MM.1S (cell line): ENCODE measurements at regions not wholly inside any gene's neighbourhood (a gene's known extent, or its start where the extent isn't known, plus 50 kb on each side); places are given as distances from the start of the nearest gene placed in this dataset.

Source experiments
- EZH2phosphoT487 ChIP-seq: fragments of 300-600 bp; sonication (generic); IDR thresholded peaks from 2 replicates; pipeline ENCODE4 v1.6.1; 2018; ENCODE audit warnings: antibody characterized with exemption, low read length
- TF ChIP-seq, protein P1 (sequence below): fragments of 300-600 bp; sonication (generic); IDR thresholded peaks from 2 replicates; pipeline ENCODE4 v1.5.1; 2016; ENCODE audit warnings: antibody characterized with exemption, low read length, mixed read lengths

DNA sequence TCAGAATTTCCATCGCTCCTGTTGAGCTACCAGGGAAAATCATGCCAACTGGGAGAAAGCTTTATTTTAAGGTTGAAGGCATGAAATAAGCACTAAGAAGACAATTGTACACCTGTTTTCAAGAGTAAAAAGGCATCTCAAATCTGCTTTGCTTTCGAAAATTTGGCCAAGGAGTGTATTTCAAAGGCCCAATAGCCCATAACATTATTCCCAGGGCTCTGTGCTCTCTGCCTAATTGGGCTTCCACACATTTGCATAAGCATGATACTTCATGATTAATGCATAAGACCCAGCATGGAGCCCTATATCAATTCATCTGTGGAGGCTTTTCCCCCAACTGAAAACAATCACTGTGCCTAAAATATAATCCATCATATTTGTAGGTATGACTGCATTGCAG is 258.5 kb downstream of the NOVA1 start:
- TF ChIP-seq, protein P1, sequence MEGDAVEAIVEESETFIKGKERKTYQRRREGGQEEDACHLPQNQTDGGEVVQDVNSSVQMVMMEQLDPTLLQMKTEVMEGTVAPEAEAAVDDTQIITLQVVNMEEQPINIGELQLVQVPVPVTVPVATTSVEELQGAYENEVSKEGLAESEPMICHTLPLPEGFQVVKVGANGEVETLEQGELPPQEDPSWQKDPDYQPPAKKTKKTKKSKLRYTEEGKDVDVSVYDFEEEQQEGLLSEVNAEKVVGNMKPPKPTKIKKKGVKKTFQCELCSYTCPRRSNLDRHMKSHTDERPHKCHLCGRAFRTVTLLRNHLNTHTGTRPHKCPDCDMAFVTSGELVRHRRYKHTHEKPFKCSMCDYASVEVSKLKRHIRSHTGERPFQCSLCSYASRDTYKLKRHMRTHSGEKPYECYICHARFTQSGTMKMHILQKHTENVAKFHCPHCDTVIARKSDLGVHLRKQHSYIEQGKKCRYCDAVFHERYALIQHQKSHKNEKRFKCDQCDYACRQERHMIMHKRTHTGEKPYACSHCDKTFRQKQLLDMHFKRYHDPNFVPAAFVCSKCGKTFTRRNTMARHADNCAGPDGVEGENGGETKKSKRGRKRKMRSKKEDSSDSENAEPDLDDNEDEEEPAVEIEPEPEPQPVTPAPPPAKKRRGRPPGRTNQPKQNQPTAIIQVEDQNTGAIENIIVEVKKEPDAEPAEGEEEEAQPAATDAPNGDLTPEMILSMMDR: no peak
- no peak for TF ChIP-seq EZH2phosphoT487
